HG02759 (cell line): ENCODE measurements at regions not wholly inside any gene's neighbourhood (a gene's known extent, or its start where the extent isn't known, plus 50 kb on each side); places are given as distances from the start of the nearest gene placed in this dataset.

Source experiments
- ATAC-seq: cut with Tn5 transposase; IDR thresholded peaks from one replicate; pipeline ENCODE4 v1.9.1; 2021; ENCODE audit warnings: mild to moderate bottlenecking, moderate library complexity; ENCODE audit not compliant: unreplicated experiment

DNA sequence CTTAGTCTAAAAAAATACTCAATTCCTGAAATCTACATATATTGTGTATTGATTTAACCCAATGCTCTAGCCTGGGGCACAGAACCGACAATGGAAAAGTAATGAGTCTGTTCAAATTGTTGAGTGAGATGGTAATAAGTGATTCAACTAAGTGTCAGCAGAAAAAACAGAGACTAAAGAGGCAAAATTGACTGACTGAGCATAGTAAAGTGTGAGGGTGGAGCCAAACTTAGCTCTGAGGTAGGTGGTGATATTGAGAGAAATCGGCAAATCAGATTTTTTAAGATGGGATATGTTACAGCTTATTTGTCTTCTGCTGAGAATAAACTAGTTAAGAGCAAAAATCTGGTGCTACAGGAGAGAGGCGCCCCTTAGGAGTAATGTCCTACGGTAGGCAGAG, 764.0 kb upstream of the LRRN3 start:
- ATAC-seq = no peak

DNA sequence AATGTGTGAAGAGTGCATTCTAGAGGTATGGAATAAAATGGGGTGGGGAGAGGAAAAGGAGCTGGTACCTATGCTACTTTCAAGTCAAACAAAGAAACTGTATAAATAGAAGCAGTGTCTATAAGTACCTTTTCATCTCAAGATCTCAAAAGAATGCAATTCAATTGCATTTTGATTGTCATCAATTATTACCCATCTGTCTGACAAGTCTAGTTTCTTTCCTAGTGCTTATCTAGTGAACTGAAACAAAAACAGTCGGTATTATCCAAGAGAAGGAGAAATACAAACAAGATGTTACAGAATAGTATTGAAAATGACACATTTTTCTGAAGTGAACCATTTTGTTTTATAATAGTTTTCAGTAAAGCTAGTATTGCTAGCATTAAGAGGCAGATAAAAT, 754.5 kb upstream of the LRRN3 start:
- ATAC-seq = no peak

DNA sequence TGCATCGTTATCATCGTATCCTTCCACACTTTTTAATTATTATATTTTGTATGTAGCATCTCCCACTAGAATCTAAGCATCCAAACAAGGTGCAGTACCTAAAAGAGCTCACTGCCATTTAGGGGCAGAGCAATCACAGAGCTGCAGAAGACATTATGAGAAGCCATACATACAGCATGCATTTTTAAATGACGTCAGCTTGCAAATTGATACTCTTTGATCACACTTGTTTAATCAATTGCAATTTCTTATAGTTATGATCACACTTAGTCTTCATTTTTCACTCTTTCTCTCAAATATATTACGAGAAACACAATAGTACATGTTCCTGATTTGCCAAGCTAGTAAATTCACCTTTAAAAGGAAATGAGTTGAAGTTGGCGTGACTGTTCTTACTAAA, 753.3 kb upstream of the LRRN3 start:
- ATAC-seq = no peak

DNA sequence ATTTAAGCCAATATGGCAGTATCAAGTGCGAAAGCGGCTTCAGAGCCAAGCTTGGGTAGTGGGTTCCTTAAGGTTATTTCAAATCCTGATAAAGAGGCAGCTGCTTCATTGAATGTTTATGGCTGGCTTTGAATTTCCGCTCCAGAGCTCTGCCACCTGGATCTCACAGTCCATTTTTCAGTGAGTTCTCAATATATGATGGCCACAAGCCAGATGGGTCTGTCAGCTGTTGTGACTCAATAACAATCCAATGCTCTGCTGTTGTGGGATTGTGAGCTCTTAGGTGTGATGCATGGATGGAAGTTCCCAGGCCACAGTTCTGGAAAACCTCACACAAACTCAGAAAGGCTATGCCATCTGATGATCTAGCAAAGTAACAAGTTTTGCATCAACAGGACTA, 743.8 kb upstream of the LRRN3 start:
- ATAC-seq = no peak

DNA sequence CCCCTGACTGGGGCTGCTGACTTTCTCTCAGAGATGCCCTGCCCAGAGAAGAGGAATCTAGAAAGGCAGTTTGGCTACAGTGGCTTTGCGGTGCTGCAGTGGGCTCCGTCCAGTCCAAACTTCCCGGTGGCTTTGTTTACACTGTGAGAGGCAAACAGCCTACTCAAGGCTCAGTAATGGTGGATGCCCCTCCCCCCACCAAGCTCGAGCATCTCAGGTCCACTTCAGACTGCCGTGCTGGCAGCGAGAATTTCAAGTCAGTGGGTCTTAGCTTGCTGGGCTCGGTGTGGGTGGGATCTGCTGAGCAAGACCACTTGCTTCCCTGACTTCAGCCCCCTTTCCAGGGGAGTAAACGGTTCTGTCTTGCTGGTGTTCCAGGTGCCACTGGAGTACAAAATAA, 734.5 kb upstream of the LRRN3 start:
- ATAC-seq = no peak

DNA sequence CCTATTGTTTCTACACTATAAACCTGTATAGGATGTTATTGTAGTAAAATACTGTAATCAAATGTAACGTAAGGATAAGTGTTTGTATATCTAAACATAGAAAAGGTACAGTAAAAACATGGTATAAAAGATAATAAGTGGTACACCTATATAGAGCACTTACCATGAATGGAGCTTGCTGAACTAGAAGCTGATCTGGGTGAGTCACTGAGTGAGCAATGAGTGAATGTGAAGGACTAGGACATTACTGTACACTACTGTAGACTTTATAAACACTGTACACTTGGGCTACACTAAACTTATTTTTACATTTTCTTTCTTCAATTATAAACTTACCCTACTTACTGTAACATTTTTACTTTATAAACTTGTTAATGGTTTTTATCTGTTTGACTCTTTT, 732.9 kb upstream of the LRRN3 start:
- ATAC-seq = no peak

DNA sequence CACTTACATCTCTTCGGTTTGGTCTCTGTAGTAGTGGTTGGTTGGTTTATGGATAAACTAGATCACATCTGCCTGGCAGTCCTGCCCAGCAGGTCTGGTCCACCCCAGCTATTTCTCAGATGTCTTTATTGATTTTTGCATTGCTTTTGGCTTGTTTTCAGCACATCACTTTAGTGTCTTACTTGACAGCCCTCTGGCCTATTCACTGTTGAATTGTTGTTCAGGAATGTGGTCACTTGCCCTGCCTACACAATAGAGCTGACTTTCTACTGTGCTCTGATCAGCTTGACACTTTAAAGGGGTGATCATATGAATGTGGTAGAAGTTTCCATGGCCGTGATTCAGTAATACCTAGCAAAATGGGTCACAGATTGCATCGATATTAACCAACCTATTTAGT, 719.2 kb upstream of the LRRN3 start:
- ATAC-seq = no peak

DNA sequence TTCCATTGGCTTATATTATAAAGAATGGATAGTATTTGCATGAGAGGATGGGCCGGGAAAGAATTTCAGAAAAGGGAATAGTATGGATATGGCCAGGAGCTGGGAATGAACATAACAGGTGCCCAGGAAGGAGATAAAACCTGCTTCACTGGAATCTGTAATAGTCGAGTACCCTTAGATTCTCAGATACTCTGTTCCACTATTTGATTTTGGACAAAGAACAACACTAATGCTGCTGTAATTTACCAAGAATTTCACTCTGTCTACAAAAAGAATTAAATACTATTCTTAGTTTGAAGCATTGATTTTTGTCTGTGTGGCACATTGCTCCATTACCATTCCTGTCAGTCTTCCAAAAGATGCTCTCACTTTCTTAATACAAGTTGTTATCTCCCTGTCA, 718.2 kb upstream of the LRRN3 start:
- no peak for ATAC-seq

DNA sequence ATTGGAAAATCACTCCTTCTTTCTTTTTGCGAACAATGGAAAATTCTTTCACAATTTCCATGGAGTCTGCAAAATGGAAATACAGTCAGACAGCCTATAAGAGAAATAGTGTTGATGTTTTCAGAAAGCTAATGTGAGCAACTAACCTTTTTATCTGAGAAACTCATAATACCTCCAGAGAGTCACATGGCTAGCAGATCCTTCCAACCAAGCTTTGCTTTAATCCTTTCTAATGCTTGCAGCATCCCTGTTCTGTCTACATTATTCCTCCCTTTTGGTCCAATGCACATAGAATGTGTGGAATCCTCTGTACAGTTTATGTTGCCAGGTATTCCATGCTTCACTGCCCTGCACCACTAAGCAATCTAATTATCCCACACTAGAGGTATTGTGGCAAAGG, 717.5 kb upstream of the LRRN3 start:
- ATAC-seq = no peak

DNA sequence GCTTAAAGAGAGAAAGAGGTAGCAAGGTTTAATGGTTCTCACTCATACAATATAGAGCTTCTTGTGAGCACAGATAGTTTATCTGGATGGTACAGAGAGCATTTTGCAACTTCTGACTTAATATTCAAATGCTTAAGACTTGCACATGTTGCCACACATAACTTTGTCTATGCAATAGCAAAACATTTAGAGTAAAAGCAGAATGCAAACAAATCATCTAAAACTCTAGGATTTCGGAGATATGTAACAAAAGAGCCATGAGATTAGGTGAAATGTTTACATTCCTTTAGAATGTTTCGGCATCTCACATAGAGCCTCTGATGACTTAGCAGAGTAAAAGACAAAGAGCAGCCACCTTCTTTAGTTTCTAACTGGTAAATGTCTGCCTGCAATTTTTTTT, 717.1 kb upstream of the LRRN3 start:
- no peak for ATAC-seq

DNA sequence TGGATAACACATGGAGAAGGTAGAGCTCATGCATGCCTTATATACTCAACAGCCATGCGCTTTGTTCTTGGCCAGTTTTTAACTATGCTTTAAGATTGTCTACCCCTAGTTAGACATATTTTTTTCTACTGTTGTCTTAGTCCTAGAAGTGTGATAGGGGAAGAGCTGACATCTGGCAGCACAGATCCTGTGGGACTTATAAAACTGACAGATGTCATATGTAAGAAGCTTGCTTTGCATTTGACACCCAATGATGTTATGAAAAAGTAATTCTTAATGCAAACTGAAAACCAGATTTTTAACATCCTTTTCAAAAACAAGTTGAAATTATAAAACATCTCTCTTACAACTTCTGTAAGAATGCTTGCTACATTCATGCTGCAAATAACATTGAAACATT, 715.9 kb upstream of the LRRN3 start:
- no peak for ATAC-seq

DNA sequence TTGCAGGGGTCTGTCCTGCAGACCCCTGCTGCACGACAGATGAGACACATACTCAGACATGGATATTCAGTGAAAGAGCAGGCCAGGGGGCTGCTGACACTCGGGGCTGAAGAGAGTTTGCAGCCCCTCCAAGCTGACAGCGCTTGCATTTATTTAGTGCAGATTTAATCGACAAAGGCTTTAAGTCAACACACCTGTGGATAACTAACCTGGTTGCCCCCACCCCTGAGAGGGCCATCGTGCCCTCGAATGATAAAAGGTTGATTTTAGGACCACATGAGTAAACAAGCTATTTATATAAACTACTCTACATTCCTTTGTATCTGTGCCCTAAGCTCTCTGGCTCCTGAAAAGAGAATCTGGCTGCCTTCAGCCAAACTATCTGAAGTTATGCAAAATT, 708.2 kb upstream of the LRRN3 start:
- ATAC-seq = no peak

DNA sequence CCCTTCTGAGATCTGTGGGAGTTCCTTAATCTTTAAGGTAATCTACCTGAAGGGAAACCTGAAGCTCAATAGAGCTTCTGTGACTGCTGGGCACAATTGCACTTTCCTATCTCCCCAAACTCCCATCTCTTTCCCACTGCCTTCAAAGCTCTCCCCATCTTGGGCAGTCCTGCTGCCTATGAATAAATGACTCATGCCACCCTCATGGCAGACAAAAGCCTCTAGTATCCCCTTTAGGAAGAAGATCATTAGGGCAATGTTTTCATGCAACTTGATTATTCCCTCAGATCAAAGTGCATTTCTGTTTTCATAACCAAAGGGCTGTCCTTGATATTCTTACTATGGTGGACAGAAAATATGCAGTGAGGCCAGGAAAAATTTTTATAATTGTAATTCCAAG, 704.9 kb upstream of the LRRN3 start:
- ATAC-seq = no peak

DNA sequence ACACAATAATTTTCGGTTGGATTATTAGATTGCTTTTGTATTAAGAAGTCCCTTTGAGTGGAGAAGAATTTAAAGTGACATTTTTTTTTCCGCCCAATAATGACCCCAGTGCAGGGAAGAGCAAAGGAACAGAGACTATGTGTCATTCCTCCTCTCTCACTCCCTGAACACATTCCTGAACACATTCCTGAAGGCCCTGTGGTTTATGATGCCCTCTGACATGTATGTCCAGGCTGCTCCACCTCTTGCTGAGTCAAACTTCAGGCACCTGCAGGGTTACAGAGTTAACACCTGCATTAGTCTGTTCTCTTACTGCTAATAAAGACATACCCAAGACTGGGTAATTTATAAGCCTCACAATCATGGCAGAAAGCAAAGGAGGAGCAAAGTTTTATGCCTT, 704.0 kb upstream of the LRRN3 start:
- ATAC-seq = no peak

DNA sequence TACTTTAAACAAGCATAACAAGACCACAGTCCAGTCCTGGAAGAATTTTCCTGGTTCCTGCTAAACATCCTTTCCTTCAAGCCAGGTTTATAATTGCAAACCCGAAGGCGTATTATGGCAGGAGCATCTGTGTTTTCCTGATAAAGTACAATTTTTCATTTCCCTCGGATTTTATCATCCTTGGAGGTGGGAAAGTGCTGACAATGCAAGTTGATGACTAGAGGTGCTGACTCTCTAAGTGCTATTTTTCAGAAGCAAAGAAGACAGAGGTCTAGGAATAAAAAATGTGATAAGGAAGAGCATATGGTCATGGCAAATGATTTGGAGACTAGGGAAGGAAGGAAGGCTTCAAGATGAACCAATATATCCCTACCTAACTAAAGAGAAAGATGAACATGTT, 703.2 kb upstream of the LRRN3 start:
- no peak for ATAC-seq

DNA sequence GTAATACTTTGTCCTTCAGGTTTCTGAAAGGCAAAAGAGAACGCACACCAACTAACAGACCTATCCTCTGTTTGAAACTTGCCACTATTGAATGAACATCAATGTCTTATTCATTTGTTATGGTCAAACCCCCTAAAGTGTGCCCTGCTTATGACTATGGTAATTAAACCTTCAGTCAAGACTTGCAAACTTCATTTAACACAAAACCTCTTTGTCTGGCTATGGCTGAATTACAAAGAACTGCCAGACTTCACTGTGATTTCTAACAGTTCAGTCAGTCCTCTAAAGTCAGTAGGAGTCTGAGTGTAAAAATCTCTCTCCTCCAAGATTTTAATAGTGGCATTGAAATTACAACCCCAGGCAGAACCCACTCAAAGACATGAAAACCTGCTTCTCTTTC, 702.5 kb upstream of the LRRN3 start:
- ATAC-seq = no peak

DNA sequence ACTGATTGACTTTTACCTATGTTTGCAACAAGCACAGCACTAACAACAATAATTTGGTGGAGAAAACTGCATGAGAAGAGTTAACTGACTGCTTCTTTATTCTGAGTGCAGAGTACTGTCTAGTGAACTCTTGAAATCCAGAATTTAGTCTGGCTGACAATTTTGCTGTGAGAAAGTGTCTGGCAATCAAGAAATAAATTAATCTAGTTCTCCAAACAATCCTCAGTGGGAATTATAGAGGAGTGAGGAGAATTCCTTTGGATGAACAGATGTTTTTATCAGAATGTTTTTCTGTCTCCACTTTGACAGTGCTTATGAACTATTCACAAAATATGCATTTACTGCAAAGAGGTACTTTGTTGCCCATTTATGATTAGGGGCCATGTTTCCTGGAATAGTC, 694.9 kb upstream of the LRRN3 start:
- ATAC-seq = no peak

DNA sequence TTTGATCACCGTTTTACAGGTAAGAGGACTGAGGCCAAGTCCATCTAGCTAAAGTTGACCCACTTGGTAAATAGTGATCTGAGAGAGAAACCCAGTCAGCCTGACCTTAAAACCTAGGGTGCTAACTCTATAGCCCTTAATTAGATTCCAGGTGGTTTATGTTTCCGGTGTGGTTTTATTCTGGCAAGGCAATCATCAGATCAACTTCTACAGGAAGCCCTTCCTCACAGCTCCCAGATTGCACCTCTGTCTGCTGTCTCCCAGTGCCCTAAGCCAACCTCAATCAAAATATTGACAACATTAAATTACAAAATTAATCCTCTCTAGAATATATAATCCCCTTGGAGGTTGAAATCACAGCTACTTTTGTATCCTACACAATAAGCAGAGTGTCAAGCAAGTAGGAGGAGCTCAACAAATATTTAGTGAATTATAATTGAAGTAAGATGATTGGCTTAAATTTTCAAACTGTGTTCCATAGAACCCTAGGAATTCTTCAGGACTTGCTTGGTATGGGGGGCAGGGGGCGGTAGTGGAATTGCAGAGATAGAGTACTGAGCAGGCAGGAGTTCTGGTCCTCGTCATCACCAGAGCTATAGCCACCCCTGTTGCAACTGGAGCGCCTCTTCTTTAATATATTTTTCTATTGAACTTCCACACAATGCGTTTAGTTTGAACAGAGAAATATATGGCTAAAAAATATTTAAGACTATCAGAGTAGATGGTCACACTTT, 692.8 kb upstream of the LRRN3 start:
- ATAC-seq = no peak

DNA sequence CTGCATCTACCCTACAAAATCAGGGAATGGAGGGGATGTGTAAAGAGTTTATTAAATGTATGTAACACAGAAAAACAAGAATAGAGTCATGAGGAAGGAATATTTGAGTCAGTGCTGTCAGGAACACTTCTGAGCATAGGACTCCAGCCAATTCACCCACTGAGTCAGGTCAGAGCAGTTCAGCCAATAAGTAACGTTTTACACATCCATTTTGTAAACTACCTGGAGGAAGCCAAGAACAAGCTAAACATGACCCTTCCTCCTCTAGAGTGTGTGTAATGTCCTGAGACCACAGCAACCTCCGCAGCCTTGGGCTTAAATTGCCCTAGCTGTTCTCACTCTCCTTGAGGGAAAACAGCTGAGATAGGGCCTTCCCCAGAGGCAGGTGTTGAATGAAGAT, 691.5 kb upstream of the LRRN3 start:
- no peak for ATAC-seq

DNA sequence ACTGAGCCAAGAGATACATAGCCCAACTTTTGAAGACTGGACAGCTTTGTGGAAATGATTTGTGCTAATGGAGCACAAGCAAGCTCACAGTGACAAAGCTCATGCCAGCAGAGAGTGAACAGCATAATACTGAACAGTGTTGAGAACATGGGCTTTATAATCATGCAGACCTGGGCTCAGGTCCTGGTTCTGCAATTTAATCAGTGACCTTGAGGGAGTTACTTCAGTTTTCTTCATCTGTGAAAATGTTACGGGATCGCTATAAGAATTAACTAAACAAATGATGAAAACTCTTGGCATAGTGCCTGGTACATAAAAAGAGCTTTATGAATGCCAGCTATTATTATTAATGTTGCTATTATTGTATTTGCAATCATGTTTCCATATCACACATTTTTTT, 690.5 kb upstream of the LRRN3 start:
- ATAC-seq = no peak

DNA sequence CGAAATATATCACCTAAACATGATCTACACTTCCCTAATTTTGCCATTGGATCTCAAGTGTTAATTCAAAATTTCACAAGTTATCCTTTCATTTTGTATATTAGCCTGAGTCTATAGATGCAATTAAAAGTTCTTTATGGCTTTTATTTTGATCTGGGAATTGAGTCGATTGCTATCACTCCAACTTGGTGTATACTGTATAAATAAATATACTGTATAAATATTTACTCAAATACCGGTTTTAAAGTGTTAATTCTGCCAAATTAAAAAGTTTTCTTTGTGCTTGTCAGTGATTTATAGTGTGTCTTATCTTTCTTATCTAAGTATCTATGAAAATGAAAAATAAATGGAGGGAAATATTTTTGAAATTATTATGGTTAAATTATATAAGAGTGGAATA, 683.7 kb upstream of the LRRN3 start:
- ATAC-seq = no peak

DNA sequence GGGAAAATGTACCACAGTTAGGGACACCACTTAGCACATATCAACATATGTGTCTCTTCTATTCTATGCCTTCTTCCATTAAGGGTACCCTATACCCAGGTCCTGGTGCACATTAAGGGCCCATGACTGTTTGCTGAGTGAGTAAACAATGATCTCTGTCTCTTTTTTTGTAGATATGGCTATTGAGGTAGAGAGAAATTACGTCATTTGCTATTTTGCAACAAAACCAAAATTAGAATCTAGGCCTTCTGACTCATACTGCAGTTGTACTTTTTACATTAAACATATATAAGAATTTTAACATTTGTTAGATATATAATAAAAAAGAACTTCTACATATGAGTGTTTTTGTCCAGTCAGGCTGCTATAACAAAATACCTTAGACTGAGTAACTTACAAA, 683.2 kb upstream of the LRRN3 start:
- ATAC-seq = no peak

DNA sequence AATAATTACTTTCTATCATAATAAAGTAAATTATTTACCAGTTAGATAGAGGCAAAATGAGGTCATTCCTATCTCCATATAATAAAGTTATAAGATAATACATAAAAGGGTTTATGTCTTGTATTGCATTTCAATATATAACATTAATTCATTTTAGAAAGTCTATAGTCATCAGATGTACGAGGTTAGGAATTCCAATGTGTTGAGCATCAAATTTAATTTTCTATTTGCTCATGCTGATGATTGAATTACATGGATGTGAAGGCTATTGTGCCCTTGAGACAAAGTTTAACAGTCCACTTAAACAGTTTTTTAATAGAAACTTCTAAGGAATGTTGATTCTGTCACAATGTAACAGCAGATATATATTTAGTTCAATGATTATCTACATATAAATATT, 678.3 kb upstream of the LRRN3 start:
- ATAC-seq = no peak

DNA sequence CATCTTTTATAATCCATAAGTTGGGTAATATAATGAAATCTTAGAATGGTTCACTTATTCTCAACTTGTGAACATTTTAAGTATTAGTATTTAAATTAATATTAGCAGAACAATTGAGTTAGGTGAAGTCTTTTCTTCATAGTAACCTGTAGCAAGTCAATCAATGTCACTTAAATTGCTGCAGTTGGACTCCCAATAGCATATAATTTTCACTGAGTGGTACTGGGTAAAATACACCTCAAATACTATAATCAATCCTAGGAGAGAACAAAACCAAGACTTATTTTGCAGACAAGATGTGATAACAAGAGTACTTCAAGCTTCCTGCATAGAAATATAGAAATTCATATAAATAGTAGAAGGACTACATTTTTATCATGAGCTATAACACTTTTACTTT, 677.9 kb upstream of the LRRN3 start:
- no peak for ATAC-seq
